ENCODE measurements at regions not wholly inside any gene's neighbourhood (a gene's known extent, or its start where the extent isn't known, plus 50 kb on each side); places are given as distances from the start of the nearest gene placed in this dataset.

- Histone ChIP-seq H3K4ac (ENCODE audit: low read depth, low read length) (no peak overlapping the region), H3K9ac (ENCODE audit: extremely low read depth, insufficient read length, low read length) (no peak overlapping the region), H3K23me2 (ENCODE audit: insufficient read length, low read depth, low read length, poor library complexity, severe bottlenecking) (no peaks in the 10 kb centered on the region), H4K5ac (ENCODE audit: insufficient read length, low read depth, low read length) (no peak overlapping the region), H3K4me2 (ENCODE audit: insufficient read depth, insufficient read length, low read length) (no peak overlapping the region), H3K56ac (ENCODE audit: insufficient read length, low read depth, low read length) (no peak overlapping the region), H2BK20ac (ENCODE audit: low read depth, low read length, poor library complexity, severe bottlenecking) (no peak overlapping the region), H4K91ac (ENCODE audit: insufficient read length, low read depth, low read length) (no peak overlapping the region), H2AFZ (ENCODE audit: low read length) (no peak overlapping the region), H2AK5ac (ENCODE audit: insufficient read length, low read length) (no peak overlapping the region), H4K20me1 (ENCODE audit: control insufficient read depth, insufficient read depth, insufficient read length) (no peaks in the 10 kb centered on the region), H3K23ac (ENCODE audit: insufficient read length, low read depth, low read length) (no peak overlapping the region), H2BK12ac (ENCODE audit: insufficient read length, low read depth, low read length) (no peak overlapping the region), H3K4me1 (ENCODE audit: insufficient read depth, low read length) (no peaks in the 10 kb centered on the region), H3K79me2 (ENCODE audit: insufficient read depth, low read length) (no peaks in the 10 kb centered on the region), H2BK5ac (ENCODE audit: insufficient read length, low read length) (no peak overlapping the region), H3K9me3 (ENCODE audit: control insufficient read depth, low read depth, low read length) (no peaks in the 10 kb centered on the region), H3K27me3 (ENCODE audit: insufficient read depth, low read length) (no peaks in the 10 kb centered on the region), H4K8ac (replicated peaks; ENCODE audit: insufficient read length, low read depth, low read length) (no peak overlapping the region), H3K14ac (ENCODE audit: insufficient read depth, low read length) (no peak overlapping the region; the same call in 1 of the 2 replicates), H2BK15ac (ENCODE audit: low read depth, low read length) (no peak overlapping the region), H3T11ph (ENCODE audit: low read length) (no peak overlapping the region), H3K18ac (ENCODE audit: insufficient read length, low read depth, low read length) (no peak overlapping the region), H3K79me1 (ENCODE audit: insufficient read depth, low read depth, low read length, poor library complexity, severe bottlenecking) (no peaks in the 10 kb centered on the region), H3K27ac (ENCODE audit: insufficient read length, low read depth, low read length) (no peak overlapping the region), H2BK120ac (ENCODE audit: low read depth, low read length, poor library complexity, severe bottlenecking) (no peak overlapping the region)
- Mint-ChIP-seq H3K27ac (no peak overlapping the region), H3K4me3 (no peak overlapping the region), H3K36me3 (ENCODE audit: insufficient read depth in 1 of 3, low read depth in 3 of 3) (no peaks in the 10 kb centered on the region; a peak in 1 of 7 replicates), H3K4me1 (peaks cover 3% of the 10 kb centered on the region in 2 experiments; a peak in 3 of 4 replicates), H3K9me3 (peaks cover 11% of the 10 kb centered on the region in 2 experiments; a peak in 4 of 5 replicates), H3K27me3 (ENCODE audit: low read depth) (peaks cover 4% of the 10 kb centered on the region; the same call in 1 of the 2 replicates)
- WGBS (ENCODE audit: extremely low coverage, insufficient read length, low lambda C conversion rate): no CpG with 5 or more reads among the region's 2 CpGs
- no peak for TF ChIP-seq CTCF (conservative IDR thresholded peaks at IDR 0.05)
- DNase-seq: no peak
These were observed 68.9 kb upstream of the FAM78B start for GRCh38 chr1:166235728-166236127.

Measured in H9 (cell line).